ENCODE measurements at regions not wholly inside any gene's neighbourhood (a gene's known extent, or its start where the extent isn't known, plus 50 kb on each side); places are given as distances from the start of the nearest gene placed in this dataset.

DNA sequence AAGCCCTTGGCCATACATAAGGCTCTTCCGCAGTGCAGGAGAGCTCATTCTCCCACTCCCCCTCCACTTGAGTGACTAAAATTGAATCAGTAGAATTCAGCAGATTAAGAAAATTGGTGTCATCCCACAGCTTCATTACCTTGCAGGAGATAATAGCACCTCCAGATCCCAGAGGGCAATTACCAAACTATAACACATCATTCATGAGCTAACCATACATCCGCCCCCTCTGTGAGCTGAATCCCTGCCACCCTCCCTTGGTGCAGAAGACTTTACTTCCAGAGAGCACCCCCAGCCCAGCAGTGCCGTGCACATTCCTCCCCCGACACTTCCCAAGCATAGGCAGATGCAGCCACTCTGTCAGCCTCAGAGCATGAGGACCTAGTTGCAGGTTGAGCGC is 496.5 kb upstream of the B3GAT1 start:
- DNase-seq (ENCODE audit: low read depth), result no peak

- no peak for DNase-seq (ENCODE audit: low read depth)
Measured at GRCh38 chr11:134907636-134908035, 495.6 kb upstream of the B3GAT1 start.

DNA sequence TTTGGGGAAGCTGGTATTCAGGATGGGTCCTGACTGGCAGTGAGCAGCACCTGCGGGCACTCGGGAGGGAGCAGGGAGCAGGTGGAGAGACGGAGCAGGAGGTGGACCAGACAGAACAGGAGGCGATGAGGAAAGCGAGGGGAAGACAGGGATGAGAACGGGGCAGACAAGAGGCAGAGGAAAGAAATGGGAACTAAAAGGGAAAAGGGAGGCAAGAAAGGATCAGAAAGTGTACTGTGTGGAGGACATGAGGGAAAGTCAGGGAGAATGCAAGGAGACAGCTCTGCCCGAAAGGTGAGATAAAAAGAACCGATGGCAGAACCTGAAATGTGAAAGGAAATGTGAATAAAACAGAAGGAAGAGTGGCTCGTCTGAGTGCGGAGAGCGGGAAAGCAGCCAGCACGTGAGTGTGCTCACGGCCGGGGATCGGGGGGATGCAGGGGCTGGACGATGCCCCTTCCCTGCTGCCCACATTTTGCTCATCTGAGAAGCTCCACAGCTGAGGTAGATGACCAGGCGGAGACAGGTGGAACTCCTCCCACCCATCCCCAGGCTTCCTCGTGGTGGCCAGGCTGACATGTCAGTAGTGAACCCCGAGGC is 494.4 kb upstream of the B3GAT1 start:
- DNase-seq (ENCODE audit: low read depth), result no peak

- no peak for DNase-seq (ENCODE audit: low read depth)
Measured at GRCh38 chr11:134905928-134906327, 493.9 kb upstream of the B3GAT1 start.

GRCh38 chr11:134905517-134905916 is 493.5 kb upstream of the B3GAT1 start:
- DNase-seq (ENCODE audit: low read depth), result no peak

DNA sequence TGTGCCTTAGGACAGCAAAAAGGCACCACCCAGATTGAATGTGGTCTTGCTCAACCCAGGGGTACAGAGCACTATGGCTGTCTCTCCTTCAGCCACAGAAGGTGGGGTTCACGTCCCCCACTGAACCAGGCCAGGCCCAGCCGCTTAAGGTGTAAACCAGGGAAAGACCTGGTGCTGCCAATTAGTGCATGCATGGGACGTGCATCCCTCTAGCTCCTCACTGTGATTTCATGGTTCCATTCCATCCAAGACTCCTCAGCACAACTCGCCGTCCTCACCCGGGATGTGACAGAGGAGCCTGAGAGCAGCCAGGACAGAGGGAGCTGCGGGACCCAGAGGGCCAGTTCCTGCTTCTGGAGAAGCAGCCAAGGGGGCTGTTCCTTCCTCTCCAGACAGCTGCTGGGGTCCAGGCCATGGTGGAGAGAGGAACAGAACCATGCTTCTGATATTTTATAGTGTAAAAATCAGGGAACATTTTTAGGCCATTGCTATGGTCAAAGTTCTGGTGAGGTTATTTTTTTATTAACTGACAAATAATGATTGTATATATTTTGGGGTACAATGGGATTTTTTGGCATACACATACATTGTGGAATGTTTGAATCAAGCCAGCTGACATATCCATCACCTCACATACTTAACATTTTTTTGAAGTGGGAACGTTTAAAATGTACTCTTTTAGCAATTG is 492.2 kb upstream of the B3GAT1 start:
- DNase-seq (ENCODE audit: low read depth), result no peak

DNA sequence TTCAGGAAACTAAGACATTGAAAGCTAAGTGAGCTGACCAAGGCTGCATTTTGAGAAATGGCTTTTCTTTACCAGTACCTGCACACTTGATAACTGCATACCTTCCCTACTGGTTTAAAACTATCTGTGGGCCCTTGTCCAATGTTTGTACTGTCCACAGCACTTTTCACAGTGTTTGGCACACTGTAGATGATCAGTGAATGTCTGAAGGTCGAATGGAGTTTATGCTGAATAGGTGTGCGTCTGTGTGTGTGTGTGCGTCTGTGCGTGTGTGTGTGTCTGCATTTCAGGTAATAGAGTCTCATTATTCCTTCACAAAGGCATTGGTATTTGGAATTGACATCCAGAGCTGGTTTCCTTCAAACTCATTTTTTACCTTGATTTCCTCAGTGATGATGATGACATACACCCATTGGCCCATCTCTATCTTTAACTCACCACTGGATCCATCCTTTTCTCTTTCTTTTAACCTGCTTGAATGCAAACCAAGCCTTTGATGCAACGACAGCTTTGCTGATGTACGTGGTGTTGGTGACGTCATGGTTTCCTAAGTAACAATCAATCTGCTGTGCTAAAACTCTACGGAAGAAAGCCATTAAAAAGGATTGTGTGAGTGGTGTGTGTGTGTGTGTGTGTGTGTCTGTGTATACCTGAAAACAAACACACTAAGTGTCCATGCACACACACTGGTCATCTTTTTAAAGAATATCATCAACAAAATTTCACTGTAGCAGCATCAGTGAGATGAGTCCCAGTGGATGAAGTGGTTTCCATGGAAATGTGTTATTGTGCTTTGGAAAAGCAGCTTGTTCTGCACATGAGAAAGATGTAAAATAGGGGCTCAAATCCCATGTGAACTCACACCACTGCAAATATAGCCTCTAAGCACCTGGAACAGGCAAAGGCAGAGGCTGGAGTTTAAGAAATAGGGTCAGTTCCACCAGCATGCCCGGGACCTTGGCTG is 490.2 kb upstream of the B3GAT1 start:
- no peak for DNase-seq (ENCODE audit: low read depth)

DNA sequence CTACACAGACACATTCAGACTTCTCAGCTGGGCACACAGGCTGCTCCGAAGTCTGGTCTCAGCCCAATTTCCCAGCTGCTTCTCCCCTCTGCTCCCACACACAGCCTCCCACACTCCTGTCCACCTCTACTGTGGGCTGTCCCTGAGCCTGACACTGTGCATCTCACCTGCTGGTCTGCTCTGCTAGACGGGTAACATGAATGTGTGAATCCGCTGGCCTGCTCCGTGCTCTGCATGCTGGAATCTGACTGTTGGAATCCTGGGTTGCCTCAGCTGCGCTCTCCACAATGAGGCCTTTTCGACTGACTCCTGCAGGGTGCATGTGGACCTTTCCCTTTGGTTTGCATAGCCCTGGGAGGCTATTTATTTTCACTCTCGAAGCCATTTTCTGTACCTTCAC is 489.5 kb upstream of the B3GAT1 start:
- no peak for DNase-seq (ENCODE audit: low read depth)

DNA sequence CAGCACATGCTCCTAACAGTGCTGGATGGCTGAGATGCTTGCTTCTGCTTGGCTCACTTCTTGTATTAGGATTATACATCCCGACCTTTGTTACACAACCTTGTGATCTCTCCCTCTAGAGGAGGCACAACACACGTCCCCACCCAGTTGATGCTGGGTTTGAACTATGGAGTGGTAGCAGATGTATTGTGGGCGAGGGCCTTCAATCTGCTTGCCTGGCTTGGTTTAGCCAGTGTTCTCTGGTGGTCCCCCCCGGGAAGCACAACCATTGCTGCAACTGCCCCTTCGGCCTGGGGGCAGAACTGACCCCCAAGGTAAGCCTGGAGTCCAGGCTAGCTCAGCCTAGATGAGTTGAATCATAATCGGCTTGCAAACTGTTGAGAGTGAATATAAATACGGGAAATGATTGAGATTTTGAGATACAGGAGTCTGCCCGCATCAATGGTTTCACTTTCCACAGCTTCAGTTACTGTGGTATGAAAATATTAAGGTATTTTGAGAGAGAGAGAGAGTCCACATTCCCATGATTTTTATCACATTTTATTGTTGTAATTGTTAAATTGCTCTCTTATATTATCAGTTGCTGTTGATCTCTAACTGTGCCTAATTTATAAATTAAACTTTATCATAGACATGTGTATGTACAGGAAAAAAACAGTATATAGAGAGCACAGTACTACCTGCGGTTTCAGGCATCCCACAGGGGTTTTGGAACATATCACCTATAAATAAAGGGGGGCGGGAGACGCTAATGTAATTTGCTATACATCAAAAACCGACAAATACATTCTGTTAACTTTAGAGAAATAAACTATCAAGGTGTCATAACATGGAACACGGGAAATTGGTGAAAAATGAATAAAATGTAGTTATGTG is 482.0 kb upstream of the B3GAT1 start:
- DNase-seq (ENCODE audit: low read depth), result no peak

DNA sequence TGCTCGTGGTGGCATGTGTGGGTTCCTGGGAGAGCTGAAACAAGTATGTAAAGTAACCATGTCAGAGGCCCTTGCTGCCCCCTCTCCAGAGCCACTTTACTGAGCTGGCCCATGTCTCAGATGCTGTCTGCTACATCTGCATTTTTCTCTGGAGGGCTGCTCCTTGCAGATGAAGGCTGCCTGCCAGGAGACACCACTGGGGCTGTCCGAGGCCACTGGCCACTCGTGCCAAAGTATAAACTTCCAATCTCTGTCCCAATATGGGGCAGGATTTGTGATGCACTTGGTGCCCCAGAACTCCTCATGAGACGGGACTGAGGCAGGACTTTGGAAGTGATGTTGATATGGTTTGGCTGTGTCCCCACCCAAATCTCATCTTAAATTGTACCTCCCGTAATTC is 478.4 kb upstream of the B3GAT1 start:
- no peak for DNase-seq (ENCODE audit: low read depth)

GRCh38 chr11:134889832-134890231 is 477.8 kb upstream of the B3GAT1 start:
- no peak for DNase-seq (ENCODE audit: low read depth)

GRCh38 chr11:134888821-134889220 is 476.8 kb upstream of the B3GAT1 start:
- no peak for DNase-seq (ENCODE audit: low read depth)

DNA sequence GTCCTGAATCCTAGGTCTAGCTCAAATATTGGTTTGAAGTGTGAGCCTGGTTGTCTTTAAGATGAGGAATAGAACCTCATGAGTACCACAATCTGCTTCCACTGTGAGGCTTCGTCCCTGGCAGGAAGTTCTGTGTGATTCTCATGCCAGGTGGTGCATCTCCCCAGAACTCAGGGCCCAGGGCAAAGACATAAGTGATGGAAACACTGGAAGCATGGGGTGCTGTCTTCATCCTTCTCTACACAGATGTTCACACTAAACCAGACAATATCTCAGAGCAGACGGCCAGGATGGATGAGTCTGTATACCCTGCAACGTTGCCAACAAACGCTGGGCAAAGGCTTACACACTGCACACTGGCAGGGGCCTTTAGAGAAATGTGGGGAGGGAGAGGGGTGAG is 475.9 kb upstream of the B3GAT1 start:
- DNase-seq (ENCODE audit: low read depth), result no peak

GRCh38 chr11:134883484-134883883 is 471.4 kb upstream of the B3GAT1 start:
- DNase-seq (ENCODE audit: low read depth), result no peak

DNA sequence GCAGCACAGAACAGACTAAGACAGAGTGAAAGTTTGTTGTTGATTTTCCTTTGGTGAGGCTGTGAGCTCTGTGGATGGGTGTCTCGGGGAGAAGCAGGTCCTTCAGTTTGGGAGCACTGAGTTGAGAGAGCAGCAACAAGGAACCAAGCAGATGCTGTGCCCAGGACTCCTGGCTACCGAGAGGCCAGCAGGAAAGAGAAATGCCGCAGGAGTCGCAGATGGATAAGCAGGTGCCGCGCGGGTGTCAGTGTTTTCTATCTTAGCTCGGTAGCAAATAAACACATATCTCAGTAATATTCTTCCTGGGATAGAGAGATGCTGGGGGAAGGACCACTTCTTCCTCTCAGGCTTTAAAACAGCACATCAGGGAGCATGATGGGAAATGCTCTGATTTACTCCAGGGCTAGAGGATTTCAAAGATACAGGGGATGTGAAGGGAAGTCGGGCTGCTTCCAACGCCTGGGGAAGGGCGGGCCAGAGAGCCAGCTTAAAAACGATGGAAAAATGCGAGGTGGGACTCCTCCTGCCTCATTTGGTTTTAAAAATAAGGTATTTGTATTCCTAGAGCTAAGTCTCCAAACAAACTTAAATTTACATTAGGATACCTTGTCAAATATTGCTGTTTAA is 470.7 kb upstream of the B3GAT1 start:
- no peak for DNase-seq (ENCODE audit: low read depth)

GRCh38 chr11:134882141-134882540 is 470.1 kb upstream of the B3GAT1 start:
- DNase-seq (ENCODE audit: low read depth), result no peak

GRCh38 chr11:134880788-134881187 is 468.7 kb upstream of the B3GAT1 start:
- no peak for DNase-seq (ENCODE audit: low read depth)

DNA sequence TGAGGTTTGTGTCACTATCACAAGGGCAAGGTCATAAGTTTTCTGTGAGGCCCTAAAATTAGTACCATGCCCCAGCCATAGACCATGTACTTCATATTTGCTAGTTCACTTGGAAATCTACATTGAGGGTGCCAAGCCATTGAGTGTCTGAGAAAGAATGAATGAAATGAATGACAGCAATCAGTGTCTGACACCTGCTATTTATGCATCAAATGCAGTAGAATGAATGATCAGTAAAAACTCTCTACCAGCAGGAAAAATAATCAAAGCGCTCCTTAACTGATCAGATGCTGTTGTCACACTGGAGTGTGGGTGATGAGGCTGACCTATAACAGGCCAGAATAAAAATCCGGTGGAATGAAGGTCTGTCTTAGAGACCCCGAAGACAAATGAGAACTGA is 467.9 kb upstream of the B3GAT1 start:
- no peak for DNase-seq (ENCODE audit: low read depth)

DNA sequence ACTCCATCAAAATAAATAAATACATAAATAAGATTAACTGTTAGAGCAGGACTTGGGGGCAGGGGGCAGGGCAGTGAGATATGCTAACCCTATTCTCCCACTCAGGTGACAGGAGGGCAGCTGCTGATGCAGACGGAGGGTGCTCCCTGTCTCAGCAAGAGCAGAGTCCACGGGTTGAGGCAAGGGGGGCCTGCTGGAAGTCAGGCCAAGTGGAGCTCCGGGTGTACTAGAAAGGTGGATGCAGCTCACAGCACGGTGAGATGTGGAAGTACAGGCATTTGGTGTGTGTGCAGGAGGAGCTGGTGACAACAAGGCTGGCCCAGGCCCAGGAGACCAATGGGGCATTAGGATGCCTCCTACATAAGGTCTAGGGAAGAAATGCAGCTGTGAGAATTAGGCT is 467.3 kb upstream of the B3GAT1 start:
- no peak for DNase-seq (ENCODE audit: low read depth)

DNA sequence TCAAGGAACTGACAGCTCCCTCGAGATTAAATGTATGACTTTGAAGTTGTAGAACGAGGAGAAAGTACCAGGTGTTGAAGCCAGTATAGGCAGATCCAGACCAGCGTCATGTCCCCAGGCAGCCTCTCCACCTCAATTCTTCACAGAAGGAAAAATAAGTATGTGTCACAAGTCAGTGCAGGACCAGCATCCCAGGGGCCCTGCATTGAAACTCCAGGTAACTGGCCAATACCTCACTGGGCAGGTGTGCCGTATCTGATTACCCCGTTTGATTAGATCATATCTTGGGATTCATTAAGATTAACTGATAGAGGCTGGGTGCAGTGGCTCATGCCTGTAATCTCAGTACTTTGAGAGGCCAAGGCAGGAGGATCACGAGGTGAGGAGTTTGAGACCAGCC is 466.7 kb upstream of the B3GAT1 start:
- DNase-seq (ENCODE audit: low read depth), result no peak

DNA sequence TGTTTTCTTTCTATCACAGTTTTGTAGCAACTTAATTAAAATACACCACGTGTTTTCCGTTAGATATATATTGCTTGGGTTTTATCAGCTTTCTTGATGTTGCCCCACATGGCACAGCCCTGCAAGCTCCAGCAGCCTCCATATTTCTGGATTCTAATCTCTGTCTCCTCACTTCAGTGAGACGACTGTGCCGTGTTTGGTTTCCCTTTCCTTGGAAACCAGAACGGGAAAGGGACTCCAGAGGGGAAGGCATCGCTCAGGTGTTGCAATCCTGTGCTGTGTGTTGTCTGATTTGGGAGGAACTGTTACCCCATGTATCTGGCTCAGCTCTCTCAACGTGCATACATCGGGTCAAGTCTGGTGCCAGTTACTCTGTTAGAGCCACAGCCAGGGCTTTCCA is 464.2 kb upstream of the B3GAT1 start:
- DNase-seq (ENCODE audit: low read depth), result no peak
